PC-3 (cell line): ENCODE measurements at regions not wholly inside any gene's neighbourhood (a gene's known extent, or its start where the extent isn't known, plus 50 kb on each side); places are given as distances from the start of the nearest gene placed in this dataset.

ENCODE experiments used
- ATAC-seq: fragments of 200-7000 bp; cut with Tn5 transposase; 2 replicates; pipeline ENCODE4 v1.9.1; 2020; ENCODE audit warnings: mild to moderate bottlenecking, moderate library complexity
- BruUV-seq: library from RNA; stranded (reverse); fragments of 400-500 nt; replicated peaks from 2 replicates; lab custom pipeline; 2021; lab: Mats Ljungman, UMichigan
- CTCF ChIA-PET: fragments of 300-600 bp; sonication (Branson Sonifier 250); formaldehyde crosslinking; loops from one replicate; lab custom pipeline; 2022; ENCODE audit warnings: antibody characterized with exemption; lab: Charles Lee
- POLR2A ChIA-PET: fragments of 300-600 bp; sonication (Branson Sonifier 250); formaldehyde crosslinking; loops from one replicate; lab custom pipeline; 2022; ENCODE audit warnings: antibody characterized with exemption; ENCODE audit not compliant: unreplicated experiment; lab: Charles Lee
- DNase-seq: peaks from one replicate; pipeline ENCODE4 v3.0.0-alpha.2; 2015
- H2AFZ ChIP-seq: fragments of 300-600 bp; sonication (generic); 2 replicates; pipeline ENCODE4 v1.6.0; 2016; ENCODE audit warnings: antibody characterized with exemption, low read length
- H3F3A ChIP-seq: fragments of 300-600 bp; sonication (generic); one replicate; pipeline ENCODE4 v1.6.0; 2017; ENCODE audit warnings: antibody characterized with exemption, low read length, control low read depth, mild to moderate bottlenecking; ENCODE audit not compliant: unreplicated experiment
- H3K27ac ChIP-seq: fragments of 300-600 bp; sonication (generic); 2 replicates; pipeline ENCODE4 v1.5.1; 2016; ENCODE audit warnings: mild to moderate bottlenecking, low read length
- H3K27me3 ChIP-seq: fragments of 300-600 bp; sonication (generic); 2 replicates; pipeline ENCODE4 v1.6.1; 2016; ENCODE audit warnings: low read length, mixed read lengths
- H3K36me3 ChIP-seq: fragments of 300-600 bp; sonication (generic); 2 replicates; pipeline ENCODE4 v1.6.1; 2016; ENCODE audit warnings: low read depth, mixed run types, low read length, mixed read lengths
- H3K4me1 ChIP-seq: fragments of 300-600 bp; sonication (generic); 2 replicates; pipeline ENCODE4 v1.5.1; 2016; ENCODE audit warnings: low read length; ENCODE audit not compliant: insufficient read depth
- H3K4me2 ChIP-seq: fragments of 300-600 bp; sonication (generic); 2 replicates; pipeline ENCODE4 v1.6.0; 2016; ENCODE audit warnings: low read length
- H3K4me3 ChIP-seq: fragments of 300-600 bp; sonication (generic); 2 replicates; pipeline ENCODE4 v1.5.1; 2016; ENCODE audit warnings: mild to moderate bottlenecking, low read length, mixed read lengths
- H3K79me2 ChIP-seq: fragments of 300-600 bp; sonication (generic); 2 replicates; pipeline ENCODE4 v1.6.1; 2017; ENCODE audit warnings: low read length, mixed read lengths
- H3K9ac ChIP-seq: fragments of 300-600 bp; sonication (generic); 2 replicates; pipeline ENCODE4 v1.6.0; 2016; ENCODE audit warnings: mild to moderate bottlenecking, low read length
- H3K9me2 ChIP-seq: fragments of 300-600 bp; sonication (generic); replicated peaks from 2 replicates; pipeline ENCODE4 v1.6.1; 2016; ENCODE audit warnings: mixed run types, low read length, mixed read lengths
- H3K9me3 ChIP-seq: fragments of 300-600 bp; sonication (generic); 2 replicates; pipeline ENCODE4 v1.6.1; 2016; ENCODE audit warnings: low read length, mixed read lengths
- H4K20me1 ChIP-seq: fragments of 300-600 bp; sonication (generic); 2 replicates; pipeline ENCODE4 v1.6.1; 2016; ENCODE audit warnings: low read length, mixed read lengths
- CTCF ChIP-seq: fragments of 300-600 bp; sonication (generic); conservative IDR thresholded peaks from 2 replicates; pipeline ENCODE4 v1.5.1; 2017; ENCODE audit warnings: antibody characterized with exemption, low read depth, mild to moderate bottlenecking, low read length
- EZH2 ChIP-seq: fragments of 300-600 bp; sonication (generic); IDR thresholded peaks from one replicate; pipeline ENCODE4 v1.6.1; 2017; ENCODE audit warnings: antibody characterized with exemption, mild to moderate bottlenecking, low read length; ENCODE audit not compliant: unreplicated experiment
- EZH2phosphoT487 ChIP-seq: fragments of 300-600 bp; sonication (generic); IDR thresholded peaks from 2 replicates; pipeline ENCODE4 v1.6.1; 2018; ENCODE audit warnings: mild to moderate bottlenecking, antibody characterized with exemption, low read length, borderline replicate concordance
- intact Hi-C: fragments of 100-400 bp; cut with micrococcal nuclease; formaldehyde crosslinking; loops from 2 replicates; pipeline ENCODE4 v1.9.0; 2023

- ChIA-PET CTCF (no interaction called here), POLR2A (no interaction called here)
- intact Hi-C loops, result no loop called here
- H3K4me3 ChIP-seq, result no peak overlapping the region
- H3K4me1 ChIP-seq, result no peaks in the 10 kb centered on the region
- H3K27ac ChIP-seq, result no peak overlapping the region
- H3F3A ChIP-seq, result no peaks in the 10 kb centered on the region
- no peaks in the 10 kb centered on the region for H3K9me3 ChIP-seq
- no peaks in the 10 kb centered on the region for H3K79me2 ChIP-seq
- H3K27me3 ChIP-seq, result no peaks in the 10 kb centered on the region
- BruUV-seq, result no TSS peak
- H3K36me3 ChIP-seq, result no peaks in the 10 kb centered on the region
- H3K9me2 ChIP-seq, result no peaks in the 10 kb centered on the region
- no peak overlapping the region for H2AFZ ChIP-seq
- ATAC-seq (no peak), DNase-seq (no peak)
- no peak overlapping the region for H3K9ac ChIP-seq
- no peak for TF ChIP-seq CTCF
- H4K20me1 ChIP-seq, result no peaks in the 10 kb centered on the region
- H3K4me2 ChIP-seq, result no peak overlapping the region
These were observed 345.0 kb downstream of the TLE1 start for GRCh38 chr9:81344366-81344765.

GRCh38 chr9:81335879-81336421, 353.4 kb downstream of the TLE1 start:
- POLR2A ChIA-PET, result no interaction called here

GRCh38 chr9:81321551-81321950, 367.8 kb downstream of the TLE1 start:
- CTCF ChIA-PET, result no interaction called here
- H2AFZ ChIP-seq, result no peak overlapping the region
- H3K4me1 ChIP-seq, result peaks cover 14% of the 10 kb centered on the region
- no peaks in the 10 kb centered on the region for H4K20me1 ChIP-seq
- no peaks in the 10 kb centered on the region for H3K79me2 ChIP-seq
- POLR2A ChIA-PET, result no interaction called here
- no peaks in the 10 kb centered on the region for H3K9me2 ChIP-seq
- no peak overlapping the region for H3K9ac ChIP-seq
- DNase-seq, result peak; percentile 35
- H3K4me3 ChIP-seq, result no peak overlapping the region
- BruUV-seq, result no TSS peak
- H3F3A ChIP-seq, result no peaks in the 10 kb centered on the region
- no peak overlapping the region for H3K27ac ChIP-seq
- H3K36me3 ChIP-seq, result no peaks in the 10 kb centered on the region; the same call in 1 of the 2 replicates
- no peaks in the 10 kb centered on the region for H3K27me3 ChIP-seq
- H3K4me2 ChIP-seq, result no peak overlapping the region
- intact Hi-C loops, result no loop called here
- no peak for TF ChIP-seq EZH2phosphoT487
- TF ChIP-seq EZH2, result no peak
- TF ChIP-seq CTCF, result no peak
- peaks cover 6% of the 10 kb centered on the region; the same call in 1 of the 2 replicates for H3K9me3 ChIP-seq
- ATAC-seq, result no peak

More at GRCh38 chr9:81335879-81336421, 353.4 kb downstream of the TLE1 start:
- no peaks in the 10 kb centered on the region for H3K79me2 ChIP-seq
- H4K20me1 ChIP-seq, result no peaks in the 10 kb centered on the region
- no peak overlapping the region for H2AFZ ChIP-seq
- no peaks in the 10 kb centered on the region for H3K27me3 ChIP-seq
- CTCF ChIA-PET, result no interaction called here
- H3K9me2 ChIP-seq, result no peaks in the 10 kb centered on the region
- intact Hi-C loops, result no loop called here
- H3K27ac ChIP-seq, result no peak overlapping the region
- H3K4me1 ChIP-seq, result no peaks in the 10 kb centered on the region; the same call in 1 of the 2 replicates
- no peaks in the 10 kb centered on the region for H3K9me3 ChIP-seq
- BruUV-seq, result no TSS peak
- H3K36me3 ChIP-seq, result no peaks in the 10 kb centered on the region
- TF ChIP-seq CTCF (no peak), EZH2 (no peak), EZH2phosphoT487 (no peak)
- ATAC-seq (no peak), DNase-seq (no peak)
- no peak overlapping the region for H3K4me2 ChIP-seq
- no peak overlapping the region for H3K4me3 ChIP-seq
- H3F3A ChIP-seq, result no peaks in the 10 kb centered on the region
- H3K9ac ChIP-seq, result no peak overlapping the region
